Calu3 (cell line): ENCODE measurements at regions not wholly inside any gene's neighbourhood (a gene's known extent, or its start where the extent isn't known, plus 50 kb on each side); places are given as distances from the start of the nearest gene placed in this dataset.

Experiments
- BruUV-seq: library from RNA; stranded (reverse); fragments of 400-500 nt; replicated peaks from 2 replicates; lab custom pipeline; 2021; lab: Mats Ljungman, UMichigan
- CTCF ChIA-PET: fragments of 300-600 bp; sonication (Branson Sonifier 250); formaldehyde crosslinking; loops from one replicate; lab custom pipeline; 2022; ENCODE audit warnings: antibody characterized with exemption; lab: Charles Lee
- DNase-seq: peaks from one replicate; pipeline ENCODE4 v3.0.0; 2022
- H3K27ac Mint-ChIP-seq: one replicate; pipeline ENCODE4 v1.8.0; 2022; ENCODE audit warnings: mixed read lengths; ENCODE audit not compliant: unreplicated experiment
- H3K27me3 Mint-ChIP-seq: one replicate; pipeline ENCODE4 v1.8.0; 2022; ENCODE audit warnings: mixed read lengths; ENCODE audit not compliant: unreplicated experiment
- H3K36me3 Mint-ChIP-seq: one replicate; pipeline ENCODE4 v1.8.0; 2022; ENCODE audit warnings: mild to moderate bottlenecking, moderate library complexity, mixed read lengths; ENCODE audit not compliant: insufficient read depth, unreplicated experiment
- H3K4me1 Mint-ChIP-seq: one replicate; pipeline ENCODE4 v1.8.0; 2022; ENCODE audit warnings: mild to moderate bottlenecking, low read depth, mixed read lengths; ENCODE audit not compliant: unreplicated experiment
- H3K4me3 Mint-ChIP-seq: one replicate; pipeline ENCODE4 v1.8.0; 2022; ENCODE audit warnings: mild to moderate bottlenecking, low read depth, moderate library complexity, mixed read lengths; ENCODE audit not compliant: unreplicated experiment
- H3K9me3 Mint-ChIP-seq: one replicate; pipeline ENCODE4 v1.8.0; 2022; ENCODE audit warnings: low read depth, mixed read lengths; ENCODE audit not compliant: unreplicated experiment
- CTCF ChIP-seq: fragments of 200-600 bp; IDR thresholded peaks from one replicate; pipeline ENCODE4 v1.8.0; 2022; ENCODE audit warnings: antibody characterized with exemption; ENCODE audit not compliant: unreplicated experiment
- intact Hi-C: fragments of 100-400 bp; cut with micrococcal nuclease; formaldehyde crosslinking; loops from one replicate; pipeline ENCODE4 v1.10.0; 2022; ENCODE audit not compliant: unreplicated experiment

- H3K27me3 Mint-ChIP-seq: peaks cover 32% of the 10 kb centered on the region
- H3K4me3 Mint-ChIP-seq: no peak overlapping the region
- H3K4me1 Mint-ChIP-seq: no peaks in the 10 kb centered on the region
- no peak overlapping the region for H3K27ac Mint-ChIP-seq
- no peak for DNase-seq
- BruUV-seq: no TSS peak
- no peaks in the 10 kb centered on the region for H3K9me3 Mint-ChIP-seq
- no peaks in the 10 kb centered on the region for H3K36me3 Mint-ChIP-seq
- no peak for TF ChIP-seq CTCF
- CTCF ChIA-PET: interaction anchor here (1.1 kb wide), 1 partner anchor 12 kb away, joined by 3 read pairs; no protein-coding TSS in a partner anchor
- intact Hi-C loops: no loop called here
Observed at GRCh38 chr1:25073640-25074270, 143.7 kb upstream of the RUNX3 start.

- no TSS peak for BruUV-seq
- CTCF ChIA-PET: no interaction called here
- no peaks in the 10 kb centered on the region for H3K4me1 Mint-ChIP-seq
- no peaks in the 10 kb centered on the region for H3K9me3 Mint-ChIP-seq
- no peak for DNase-seq
- H3K4me3 Mint-ChIP-seq: no peak overlapping the region
- H3K36me3 Mint-ChIP-seq: no peaks in the 10 kb centered on the region
- H3K27ac Mint-ChIP-seq: no peak overlapping the region
- no peak for TF ChIP-seq CTCF
- intact Hi-C loops: no loop called here
- peaks cover 35% of the 10 kb centered on the region for H3K27me3 Mint-ChIP-seq
Observed at GRCh38 chr1:25072461-25072860, 142.4 kb upstream of the RUNX3 start.

- Mint-ChIP-seq H3K4me1 (peaks cover 11% of the 10 kb centered on the region), H3K27ac (no peak overlapping the region), H3K9me3 (no peaks in the 10 kb centered on the region), H3K36me3 (no peaks in the 10 kb centered on the region), H3K27me3 (peaks cover 58% of the 10 kb centered on the region), H3K4me3 (no peak overlapping the region)
- DNase-seq: no peak
- CTCF ChIA-PET: no interaction called here
- intact Hi-C loops: no loop called here
- no peak for TF ChIP-seq CTCF
- no TSS peak for BruUV-seq
Observed at GRCh38 chr1:25068829-25069228, 138.8 kb upstream of the RUNX3 start.

GRCh38 chr1:25068316-25068715, 138.2 kb upstream of the RUNX3 start:
- DNase-seq: no peak

More at GRCh38 chr1:25068316-25068715, 138.2 kb upstream of the RUNX3 start:
- Mint-ChIP-seq H3K4me1 (peaks cover 11% of the 10 kb centered on the region), H3K36me3 (no peaks in the 10 kb centered on the region), H3K27me3 (peaks cover 63% of the 10 kb centered on the region), H3K9me3 (no peaks in the 10 kb centered on the region), H3K4me3 (no peak overlapping the region), H3K27ac (no peak overlapping the region)
- BruUV-seq: no TSS peak
- no peak for TF ChIP-seq CTCF
- CTCF ChIA-PET: no interaction called here
- intact Hi-C loops: no loop called here
